SK-N-SH (cell line): ENCODE measurements at regions not wholly inside any gene's neighbourhood (a gene's known extent, or its start where the extent isn't known, plus 50 kb on each side); places are given as distances from the start of the nearest gene placed in this dataset.
A peak's percentile ranks its signal among the peaks of the same experiment; 100 is the strongest.

Experiments
- CTCF ChIA-PET: fragments of 300-600, 350-600 bp; formaldehyde crosslinking; extraction: SDS; loops from one replicate; lab custom pipeline; 2021; lab: Yijun Ruan, JAX
- POLR2A ChIA-PET: fragments of 350-600 bp; sonication (Branson Sonifier 250); formaldehyde crosslinking; extraction: SDS; loops from one replicate; lab custom pipeline; 2020; ENCODE audit warnings: antibody characterized with exemption, inconsistent platforms; lab: Yijun Ruan, JAX
- DNase-seq: peaks from one replicate; pipeline ENCODE4 v3.0.0; 2012
- H2AFZ ChIP-seq: fragments of 200-600 bp; sonication (generic); 2 replicates; pipeline ENCODE4 v1.8.1; 2016; ENCODE audit warnings: antibody characterized with exemption, mild to moderate bottlenecking, low read depth
- H3F3A ChIP-seq: fragments of 200-600 bp; sonication (generic); replicated peaks from 2 replicates; pipeline ENCODE3; 2016; ENCODE audit warnings: antibody characterized with exemption, mild to moderate bottlenecking; ENCODE audit not compliant: insufficient read depth
- H3K27ac ChIP-seq, 2 experiments: fragments of 200-500 bp in 1 of 2; fragments of 200-600 bp in 1 of 2; sonication (Bioruptor generic) in 1 of 2; sonication (generic), shearing (Covaris generic) in 1 of 2; 2 replicates each; pipeline versions ENCODE4 v1.5.1 to v1.6.1; 2014 to 2016; ENCODE audit warnings: low read depth in 2 of 2, inconsistent platforms in 1 of 2, low read length in 1 of 2, mild to moderate bottlenecking in 1 of 2, mixed read lengths in 1 of 2
- H3K27me3 ChIP-seq: fragments of 200-600 bp; sonication (generic), shearing (Covaris generic); 2 replicates; pipeline ENCODE4 v1.6.1; 2016; ENCODE audit warnings: mixed run types; ENCODE audit not compliant: insufficient read depth
- H3K36me3 ChIP-seq, 2 experiments: fragments of 200-500 bp in 1 of 2; fragments of 200-600 bp in 1 of 2; sonication (Bioruptor generic) in 1 of 2; sonication (generic) in 1 of 2; replicated peaks in 1 of 2; 2 replicates each; pipeline versions ENCODE3 to v1.5.1; 2014 to 2016; ENCODE audit warnings: low read length in 1 of 2, mild to moderate bottlenecking in 1 of 2; ENCODE audit not compliant: insufficient read depth in 2 of 2, control insufficient read depth in 1 of 2
- H3K4me1 ChIP-seq, 2 experiments: fragments of 200-500 bp in 1 of 2; fragments of 200-600 bp in 1 of 2; sonication (Bioruptor generic) in 1 of 2; sonication (generic), shearing (Covaris generic) in 1 of 2; 2 replicates each; pipeline versions ENCODE4 v1.5.1 to v1.6.1; 2014 to 2016; ENCODE audit warnings: low read depth in 1 of 2, low read length in 1 of 2, mixed run types in 1 of 2; ENCODE audit not compliant: insufficient read depth in 2 of 2, control insufficient read depth in 1 of 2
- H3K4me2 ChIP-seq: fragments of 200-600 bp; sonication (generic), shearing (Covaris generic); 2 replicates; pipeline ENCODE4 v1.6.1; 2017; ENCODE audit warnings: mixed run types
- H3K4me3 ChIP-seq, 2 experiments: fragments of 200-500 bp in 1 of 2; fragments of 200-600 bp in 1 of 2; sonication (Bioruptor generic) in 1 of 2; sonication (generic), shearing (Covaris generic) in 1 of 2; 2 replicates each; pipeline versions ENCODE4 v1.5.1 to v1.8.1; 2014 to 2016; ENCODE audit warnings: low read depth in 2 of 2, inconsistent platforms in 1 of 2, low read length in 1 of 2, mild to moderate bottlenecking in 1 of 2, mixed read lengths in 1 of 2, moderate library complexity in 1 of 2
- H3K79me2 ChIP-seq: fragments of 200-600 bp; sonication (generic); 2 replicates; pipeline ENCODE4 v1.8.1; 2017; ENCODE audit warnings: mild to moderate bottlenecking; ENCODE audit not compliant: insufficient read depth
- H3K9ac ChIP-seq: fragments of 200-600 bp; sonication (generic); 2 replicates; pipeline ENCODE4 v1.6.1; 2017; ENCODE audit warnings: mixed run types
- H3K9me2 ChIP-seq: fragments of 200-600 bp; sonication (generic); 2 replicates; pipeline ENCODE4 v1.6.1; 2017; ENCODE audit warnings: mixed run types
- H3K9me3 ChIP-seq: fragments of 200-600 bp; sonication (generic); 2 replicates; pipeline ENCODE4 v1.6.1; 2017; ENCODE audit warnings: mixed run types, mild to moderate bottlenecking, moderate library complexity
- H4K20me1 ChIP-seq: fragments of 200-600 bp; sonication (generic); 2 replicates; pipeline ENCODE4 v1.6.1; 2017; ENCODE audit warnings: mild to moderate bottlenecking, mixed run types; ENCODE audit not compliant: insufficient read depth
- CHD2 ChIP-seq: fragments of 150-350 bp; IDR thresholded peaks from 2 replicates; pipeline ENCODE4 v1.6.1; 2018; ENCODE audit warnings: low read length; ENCODE audit not compliant: partially characterized antibody
- ELF1 ChIP-seq: IDR thresholded peaks from 2 replicates; pipeline ENCODE4 v1.4.0; 2012
- FOSL2 ChIP-seq: IDR thresholded peaks from 2 replicates; pipeline ENCODE4 v1.4.0; 2012; ENCODE audit warnings: low read depth, mild to moderate bottlenecking, moderate library complexity, borderline replicate concordance
- FOXJ3 ChIP-seq: sonication (generic); formaldehyde crosslinking; IDR thresholded peaks from 2 replicates; pipeline ENCODE4 v1.5.1; 2020; ENCODE audit warnings: mild to moderate bottlenecking, missing genetic modification reagents
- FOXM1 ChIP-seq: IDR thresholded peaks from 2 replicates; pipeline ENCODE4 v1.4.0; 2012; ENCODE audit warnings: low read depth, mild to moderate bottlenecking
- GABPA ChIP-seq: IDR thresholded peaks from 2 replicates; pipeline ENCODE4 v1.4.0; 2012; ENCODE audit warnings: low read depth, mild to moderate bottlenecking
- GATA2 ChIP-seq: sonication (generic); formaldehyde crosslinking; IDR thresholded peaks from 2 replicates; pipeline ENCODE4 v1.5.0; 2020; ENCODE audit warnings: mild to moderate bottlenecking, missing genetic modification reagents
- IRF3 ChIP-seq: fragments of 150-350 bp; IDR thresholded peaks from 2 replicates; pipeline ENCODE4 v1.6.1; 2016; ENCODE audit warnings: mild to moderate bottlenecking, low read depth, low read length
- MXI1 ChIP-seq: IDR thresholded peaks from 2 replicates; pipeline ENCODE4 v1.6.1; 2012; ENCODE audit warnings: mild to moderate bottlenecking, low read depth, low read length, improper control_type of control experiment
- RCOR1 ChIP-seq: fragments of 150-350 bp; IDR thresholded peaks from 2 replicates; pipeline ENCODE4 v1.6.1; 2017; ENCODE audit warnings: antibody characterized with exemption, low read length
- RFX5 ChIP-seq: IDR thresholded peaks from 2 replicates; pipeline ENCODE4 v1.6.1; 2012; ENCODE audit warnings: mild to moderate bottlenecking, improper control_type of control experiment, low read length
- TCF12 ChIP-seq: IDR thresholded peaks from 2 replicates; pipeline ENCODE4 v1.4.0; 2012
- WGBS: methylation state at CpG from one replicate; pipeline ENCODE4 v1.1.6; 2017; ENCODE audit warnings: low lambda C conversion rate; 5-methylcytosine and 5-hydroxymethylcytosine counted together

GRCh38 chr5:14068136-14068535 is 75.0 kb upstream of the TRIO start:
- Histone ChIP-seq H2AFZ (no peak overlapping the region), H3K4me2 (no peak overlapping the region), H3K79me2 (no peaks in the 10 kb centered on the region), H3K9ac (no peak overlapping the region), H3K27me3 (no peaks in the 10 kb centered on the region), H3K27ac (no peak overlapping the region; a peak in 1 of 4 replicates), H3K9me3 (no peaks in the 10 kb centered on the region), H3K4me1 (0 out of 4 replicates have a peak, but pooled peaks cover 0 to 2% of the 10 kb centered on the region in 2 experiments), H3K36me3 (no peaks in the 10 kb centered on the region), H3K4me3 (no peak overlapping the region), H3K9me2 (no peaks in the 10 kb centered on the region), H4K20me1 (no peaks in the 10 kb centered on the region), H3F3A (no peaks in the 10 kb centered on the region)
- CTCF ChIA-PET = no interaction called here
- POLR2A ChIA-PET = no interaction called here
- DNase-seq = no peak
- no peak for TF ChIP-seq ELF1
- no peak for TF ChIP-seq GABPA
- peak; percentile 79 for TF ChIP-seq TCF12
- no peak for TF ChIP-seq CHD2
- WGBS = 69% methylated on average over 4 of the region's 4 CpGs

- no peak for DNase-seq
- Histone ChIP-seq H2AFZ (no peak overlapping the region), H3K4me1 (peaks cover 0 to 13% of the 10 kb centered on the region in 2 experiments; a peak in 1 of 4 replicates), H3K4me2 (no peak overlapping the region), H4K20me1 (no peaks in the 10 kb centered on the region), H3K27ac (no peak overlapping the region), H3K4me3 (no peak overlapping the region), H3K9me3 (no peaks in the 10 kb centered on the region), H3K9me2 (no peaks in the 10 kb centered on the region), H3F3A (peaks cover 7% of the 10 kb centered on the region), H3K9ac (no peak overlapping the region), H3K36me3 (no peaks in the 10 kb centered on the region), H3K27me3 (no peaks in the 10 kb centered on the region), H3K79me2 (no peaks in the 10 kb centered on the region)
- ChIA-PET CTCF (no interaction called here), POLR2A (no interaction called here)
- TF ChIP-seq ELF1 = no peak
- no peak for TF ChIP-seq RCOR1
- TF ChIP-seq FOXM1 = no peak
- no peak for TF ChIP-seq MXI1
Measured at GRCh38 chr5:14066326-14066725, 76.8 kb upstream of the TRIO start.

- Histone ChIP-seq H3K27ac (no peak overlapping the region; a peak in 1 of 4 replicates), H3K9me3 (no peaks in the 10 kb centered on the region), H3K27me3 (no peaks in the 10 kb centered on the region), H3K4me3 (no peak overlapping the region), H2AFZ (no peak overlapping the region), H3K9ac (no peak overlapping the region), H3K4me2 (no peak overlapping the region), H3K9me2 (no peaks in the 10 kb centered on the region), H3K79me2 (no peaks in the 10 kb centered on the region), H4K20me1 (no peaks in the 10 kb centered on the region), H3K4me1 (peaks cover 0 to 13% of the 10 kb centered on the region in 2 experiments; a peak in 1 of 4 replicates), H3K36me3 (no peaks in the 10 kb centered on the region), H3F3A (peaks cover 7% of the 10 kb centered on the region)
- CTCF ChIA-PET = interaction anchor here (1.0 kb wide), 1 partner anchor 287 kb away, joined by 3 read pairs; no protein-coding TSS in a partner anchor
- no peak for DNase-seq
- WGBS = 19% methylated on average over 1 of the region's 1 CpG
- POLR2A ChIA-PET = interaction anchor here (0.5 kb wide), 1 partner anchor 30 kb away, joined by 3 read pairs; no protein-coding TSS in a partner anchor
- TF ChIP-seq IRF3 = no peak
- TF ChIP-seq TCF12 = peak; percentile 19; the same call in 1 of the 2 replicates
- no peak for TF ChIP-seq GATA2
- no peak for TF ChIP-seq FOXJ3 (CRISPR knock-in tag)
- TF ChIP-seq RFX5 = no peak
- no peak for TF ChIP-seq FOSL2
Measured at GRCh38 chr5:14064841-14065240, 78.3 kb upstream of the TRIO start.
